ENCODE measurements at regions not wholly inside any gene's neighbourhood (a gene's known extent, or its start where the extent isn't known, plus 50 kb on each side); places are given as distances from the start of the nearest gene placed in this dataset.

DNA sequence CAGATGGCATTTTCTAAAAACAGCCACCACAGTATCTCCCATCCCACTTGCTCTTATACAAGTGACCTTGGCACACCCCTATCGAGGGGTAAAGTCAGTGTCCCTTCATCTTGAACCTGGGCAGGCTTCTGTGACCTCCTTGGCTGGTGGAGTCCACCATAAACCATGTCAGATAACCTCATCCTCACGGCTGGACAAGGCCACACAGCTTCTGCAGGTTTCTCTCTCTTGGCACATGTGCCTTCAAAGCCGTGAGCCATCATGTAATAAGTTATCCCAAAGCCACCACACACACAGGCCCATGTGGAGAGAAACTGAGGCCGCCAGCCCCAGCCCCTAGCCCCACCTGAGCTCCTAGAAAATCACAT is 105.4 kb downstream of the SNX5 start:
- no peak overlapping the region for H2AFZ ChIP-seq (ENCODE audit: low read length)
- H4K20me1 ChIP-seq (replicated peaks in 1 of 2; ENCODE audit: control insufficient read depth in 1 of 2, insufficient read depth in 2 of 2, low read length in 2 of 2): no peaks in the 10 kb centered on the region
- no peak overlapping the region for H2BK5ac ChIP-seq (ENCODE audit: low read depth, low read length)
- H4K91ac ChIP-seq (replicated peaks; ENCODE audit: insufficient read length, low read length): peak overlapping the region; percentile 32
- no peaks in the 10 kb centered on the region for H3K9me3 ChIP-seq (ENCODE audit: insufficient read depth in 2 of 2, low read depth in 1 of 2, low read length in 1 of 2)
- H2BK15ac ChIP-seq (ENCODE audit: low read length): no peak overlapping the region; the same call in 1 of the 2 replicates
- H4K8ac ChIP-seq (ENCODE audit: extremely low read depth, insufficient read depth, low read length): no peak overlapping the region
- H3K79me1 ChIP-seq (ENCODE audit: low read depth, low read length): no peaks in the 10 kb centered on the region
- no peak overlapping the region for H3K9ac ChIP-seq (replicated peaks in 1 of 4; ENCODE audit: extremely low read depth in 1 of 4, low read depth in 3 of 4, low read length in 3 of 4)
- H3K27me3 ChIP-seq (replicated peaks in 1 of 4; ENCODE audit: control insufficient read depth in 3 of 4, extremely low read depth in 1 of 4, insufficient read depth in 3 of 4, low read length in 3 of 4): no peaks in the 10 kb centered on the region; a peak in 1 of 7 replicates
- FAIRE-seq: no peak
- no peak overlapping the region for H3K14ac ChIP-seq (ENCODE audit: insufficient read length)
- no peaks in the 10 kb centered on the region for H3K79me2 ChIP-seq (ENCODE audit: control insufficient read depth in 1 of 2, insufficient read depth in 2 of 2, low read length in 2 of 2)
- no peak overlapping the region for H3K4me3 ChIP-seq (ENCODE audit: extremely low read depth in 1 of 4, insufficient read depth in 2 of 4, low read depth in 3 of 4, low read length in 4 of 4)
- WGBS, 2 experiments (ENCODE audit: extremely low coverage in 1 of 2, insufficient coverage in 1 of 2, insufficient read length in 1 of 2, insufficient replicate concordance in 2 of 2, low coverage in 1 of 2, low lambda C conversion rate in 2 of 2, missing lambda C conversion rate in 1 of 2): 88% methylated on average over 3 of the region's 4 CpGs; no CpG with 5 or more reads in 1 of the 2 experiments
- H2AK5ac ChIP-seq (ENCODE audit: low read depth, low read length): no peak overlapping the region
- H3K36me3 ChIP-seq (ENCODE audit: control insufficient read depth in 2 of 4, insufficient read depth in 4 of 4, low read length in 3 of 4): no peaks in the 10 kb centered on the region
- H3K4me1 ChIP-seq (replicated peaks in 1 of 4; ENCODE audit: control insufficient read depth in 3 of 4, insufficient read depth in 4 of 4, low read length in 3 of 4): peaks cover 5 to 19% (median 14%) of the 10 kb centered on the region in 4 experiments
- POLR2A ChIA-PET (ENCODE audit: partially characterized antibody): no interaction called here
- no peak overlapping the region for H3K4me2 ChIP-seq (ENCODE audit: insufficient read depth in 1 of 2, low read depth in 2 of 2, low read length in 2 of 2)
- H3K23me2 ChIP-seq (ENCODE audit: low read depth, low read length): no peaks in the 10 kb centered on the region; the same call in 1 of the 2 replicates
- no peak overlapping the region for H2BK20ac ChIP-seq (ENCODE audit: low read length)
- CTCF ChIA-PET (ENCODE audit: partially characterized antibody): interaction anchor here (1.7 to 2.0 kb wide), 3 partner anchors 11 to 215 kb away, joined by 3 to 5 read pairs (median 3); no protein-coding TSS in a partner anchor
- H2BK12ac ChIP-seq (ENCODE audit: low read depth, low read length): peak overlapping the region; percentile 19; the same call in 1 of the 2 replicates
- H3K4ac ChIP-seq (replicated peaks; ENCODE audit: insufficient read length, low read depth, low read length): no peak overlapping the region
- no peak overlapping the region for H4K5ac ChIP-seq (ENCODE audit: insufficient read length, low read depth, low read length)
- no peak overlapping the region for H2BK120ac ChIP-seq (replicated peaks; ENCODE audit: low read depth, low read length)
- H3K27ac ChIP-seq (ENCODE audit: low read depth, low read length): no peak overlapping the region
- H3K23ac ChIP-seq (ENCODE audit: insufficient read length): no peak overlapping the region
- H3K56ac ChIP-seq (replicated peaks; ENCODE audit: insufficient read length, low read depth, low read length): no peak overlapping the region
- no peak overlapping the region for H3K18ac ChIP-seq (ENCODE audit: extremely low read depth, low read length)
- no peak for DNase-seq (ENCODE audit: low read depth in 1 of 2, low spot score in 2 of 2)
- TF ChIP-seq BCL11A (IDR thresholded peaks at IDR 0.05; ENCODE audit: low read depth in 2 of 2, low read length in 2 of 2): no peak
- no peak for TF ChIP-seq GTF2F1 (IDR thresholded peaks at IDR 0.05; ENCODE audit: borderline replicate concordance, low read depth, low read length)
- TF ChIP-seq ASH2L (IDR thresholded peaks at IDR 0.05; ENCODE audit: low read length): no peak
- TF ChIP-seq, protein P1, sequence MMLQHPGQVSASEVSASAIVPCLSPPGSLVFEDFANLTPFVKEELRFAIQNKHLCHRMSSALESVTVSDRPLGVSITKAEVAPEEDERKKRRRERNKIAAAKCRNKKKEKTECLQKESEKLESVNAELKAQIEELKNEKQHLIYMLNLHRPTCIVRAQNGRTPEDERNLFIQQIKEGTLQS (IDR thresholded peaks at IDR 0.05; ENCODE audit: insufficient read depth, low read depth, low read length): no peak
- TF ChIP-seq NANOG (IDR thresholded peaks at IDR 0.05; ENCODE audit: insufficient read depth, low read depth, low read length, poor library complexity, severe bottlenecking): no peak
- TF ChIP-seq KDM1A (IDR thresholded peaks at IDR 0.05; ENCODE audit: borderline replicate concordance, low read length): no peak
- TF ChIP-seq, protein P2, sequence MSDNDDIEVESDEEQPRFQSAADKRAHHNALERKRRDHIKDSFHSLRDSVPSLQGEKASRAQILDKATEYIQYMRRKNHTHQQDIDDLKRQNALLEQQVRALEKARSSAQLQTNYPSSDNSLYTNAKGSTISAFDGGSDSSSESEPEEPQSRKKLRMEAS (IDR thresholded peaks at IDR 0.05): no peak
- no peak for TF ChIP-seq RAD21 (IDR thresholded peaks at IDR 0.05 in 1 of 2, conservative IDR thresholded peaks at IDR 0.05 in 1 of 2; ENCODE audit: low read depth in 2 of 2, low read length in 2 of 2)
- no peak for TF ChIP-seq KDM4A (IDR thresholded peaks at IDR 0.05; ENCODE audit: low read depth, low read length, severe bottlenecking)
- TF ChIP-seq EGR1 (IDR thresholded peaks at IDR 0.05; ENCODE audit: borderline replicate concordance, low read depth, low read length): no peak
- TF ChIP-seq CHD2 (IDR thresholded peaks at IDR 0.05; ENCODE audit: low read length): no peak
- TF ChIP-seq MAFK (IDR thresholded peaks at IDR 0.05; ENCODE audit: low read depth, low read length): no peak

Data from H1 (cell line).